ENCODE measurements at regions not wholly inside any gene's neighbourhood (a gene's known extent, or its start where the extent isn't known, plus 50 kb on each side); places are given as distances from the start of the nearest gene placed in this dataset.

- no peak for TF ChIP-seq CTCF (IDR thresholded peaks at IDR 0.05; ENCODE audit: insufficient read depth, low read length)
- no peak for DNase-seq (ENCODE audit: low read depth)
- no peak overlapping the region for H3K4me3 ChIP-seq (ENCODE audit: low read depth, low read length)
Measured at GRCh38 chr5:148898413-148899075, 72.1 kb downstream of the ADRB2 start.

GRCh38 chr5:148899993-148900392 is 73.6 kb downstream of the ADRB2 start:
- no peak for TF ChIP-seq CTCF (IDR thresholded peaks at IDR 0.05; ENCODE audit: insufficient read depth, low read length)
- DNase-seq (ENCODE audit: low read depth): no peak
- no peak overlapping the region for H3K4me3 ChIP-seq (ENCODE audit: low read depth, low read length)

GRCh38 chr5:148902478-148902877 is 76.1 kb downstream of the ADRB2 start:
- no peak overlapping the region for H3K4me3 ChIP-seq (ENCODE audit: low read depth, low read length)
- DNase-seq (ENCODE audit: low read depth): no peak
- TF ChIP-seq CTCF (IDR thresholded peaks at IDR 0.05; ENCODE audit: insufficient read depth, low read length): no peak

GRCh38 chr5:148903587-148903986 is 77.2 kb downstream of the ADRB2 start:
- no peak for DNase-seq (ENCODE audit: low read depth)
- TF ChIP-seq CTCF (IDR thresholded peaks at IDR 0.05; ENCODE audit: insufficient read depth, low read length): no peak
- no peak overlapping the region for H3K4me3 ChIP-seq (ENCODE audit: low read depth, low read length)

GRCh38 chr5:148904440-148904839 is 78.0 kb downstream of the ADRB2 start:
- no peak for TF ChIP-seq CTCF (IDR thresholded peaks at IDR 0.05; ENCODE audit: insufficient read depth, low read length)
- H3K4me3 ChIP-seq (ENCODE audit: low read depth, low read length): no peak overlapping the region
- DNase-seq (ENCODE audit: low read depth): no peak

GRCh38 chr5:148905541-148905940 is 79.1 kb downstream of the ADRB2 start:
- TF ChIP-seq CTCF (IDR thresholded peaks at IDR 0.05; ENCODE audit: insufficient read depth, low read length): no peak
- H3K4me3 ChIP-seq (ENCODE audit: low read depth, low read length): no peak overlapping the region
- DNase-seq (ENCODE audit: low read depth): no peak

GRCh38 chr5:148906968-148907367 is 80.6 kb downstream of the ADRB2 start:
- H3K4me3 ChIP-seq (ENCODE audit: low read depth, low read length): no peak overlapping the region
- no peak for TF ChIP-seq CTCF (IDR thresholded peaks at IDR 0.05; ENCODE audit: insufficient read depth, low read length)

More at GRCh38 chr5:148906968-148907367, 80.6 kb downstream of the ADRB2 start:
- DNase-seq (ENCODE audit: low read depth): no peak

Measured in fibroblast of the aortic adventitia (primary cell).